ENCODE measurements at regions not wholly inside any gene's neighbourhood (a gene's known extent, or its start where the extent isn't known, plus 50 kb on each side); places are given as distances from the start of the nearest gene placed in this dataset.
A peak's percentile ranks its signal among the peaks of the same experiment; 100 is the strongest.
"Not testable (repeated sequence)": the region's sequence is repeated elsewhere in the genome, so short reads cannot be mapped to it uniquely, and the experiment has no call there.

GRCh38 chrY:20891440-20892160 is 135.7 kb downstream of the RPS4Y2 start:
- no peak for DNase-seq

- DNase-seq: peak; percentile 11
Measured at GRCh38 chrY:20925350-20926091, 169.6 kb downstream of the RPS4Y2 start.

DNA sequence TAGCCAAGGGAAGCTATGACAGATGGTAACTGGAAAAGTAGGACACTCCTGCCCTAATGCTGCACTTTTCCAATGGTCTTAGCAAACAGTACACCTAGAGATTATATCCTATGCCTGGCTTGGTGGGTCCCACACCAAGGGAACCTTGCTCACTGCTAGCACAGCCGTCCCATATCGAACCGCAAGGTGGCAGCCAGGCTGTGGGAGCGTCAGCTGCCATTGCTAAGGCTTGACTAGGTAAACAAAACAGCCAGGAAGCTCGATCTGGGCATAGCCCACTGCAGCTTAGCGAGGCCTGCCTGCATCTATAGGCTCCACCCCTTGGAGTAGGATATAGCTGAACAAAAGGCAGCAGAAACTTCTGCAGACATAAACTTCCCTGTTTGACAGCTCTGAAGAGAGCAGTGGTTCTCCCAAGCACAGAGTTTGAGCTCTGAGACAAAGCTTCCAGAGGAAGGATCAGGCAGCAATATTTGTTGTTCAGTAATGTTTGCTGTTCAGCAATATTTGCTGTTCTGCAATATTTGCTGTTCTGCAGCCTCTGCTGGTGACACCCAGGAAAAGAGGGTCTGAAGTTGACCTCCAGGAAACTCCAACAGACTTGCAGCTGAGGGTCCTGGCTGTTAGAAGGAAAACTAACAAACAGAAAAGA is 173.9 kb downstream of the RPS4Y2 start:
- no peak for DNase-seq

DNA sequence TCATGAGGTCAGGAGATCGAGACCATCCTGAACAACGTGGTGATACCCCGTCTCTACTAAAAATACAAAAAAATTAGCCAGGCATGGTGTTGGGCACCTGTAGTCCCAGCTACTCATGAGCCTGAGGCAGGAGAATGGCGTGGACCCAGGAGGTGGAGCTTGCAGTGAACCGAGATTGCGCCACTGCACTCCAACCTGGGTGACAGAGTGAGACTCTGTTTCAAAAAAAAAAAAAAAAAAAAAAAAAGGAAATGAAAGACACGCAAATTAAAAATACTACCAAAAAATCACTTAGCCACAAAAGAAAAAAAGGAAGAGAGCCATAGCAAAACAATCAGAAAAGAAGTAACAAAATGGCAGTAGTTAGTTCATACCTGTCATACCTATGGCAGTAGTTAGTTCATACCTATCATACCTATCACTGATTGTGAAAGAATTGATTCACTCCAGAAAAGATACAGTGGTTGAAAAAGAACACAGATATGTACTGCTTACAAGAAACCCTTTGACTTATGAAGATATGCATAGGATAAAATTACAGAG is 180.9 kb downstream of the RPS4Y2 start:
- not testable (repeated sequence) for DNase-seq

DNA sequence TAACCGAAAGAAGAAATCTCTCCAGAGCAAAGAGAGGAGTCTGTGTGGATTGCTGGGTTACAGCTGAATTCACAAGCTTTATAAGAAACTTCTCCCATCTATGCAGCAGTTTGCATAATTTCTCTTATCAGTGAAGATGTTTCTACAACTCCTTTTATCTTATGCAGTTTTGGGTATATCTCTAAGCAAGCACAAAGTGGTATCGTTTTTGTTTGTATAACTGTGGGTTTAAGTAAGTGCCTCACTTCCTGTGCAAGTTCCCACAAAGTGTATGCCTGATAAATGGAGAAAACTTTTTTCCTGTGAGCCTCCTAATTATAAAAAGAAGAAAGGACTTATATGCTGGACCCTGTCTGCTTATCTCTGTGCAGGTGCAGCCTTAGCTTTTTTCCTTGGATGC is 205.6 kb downstream of the RPS4Y2 start:
- DNase-seq: no peak

DNA sequence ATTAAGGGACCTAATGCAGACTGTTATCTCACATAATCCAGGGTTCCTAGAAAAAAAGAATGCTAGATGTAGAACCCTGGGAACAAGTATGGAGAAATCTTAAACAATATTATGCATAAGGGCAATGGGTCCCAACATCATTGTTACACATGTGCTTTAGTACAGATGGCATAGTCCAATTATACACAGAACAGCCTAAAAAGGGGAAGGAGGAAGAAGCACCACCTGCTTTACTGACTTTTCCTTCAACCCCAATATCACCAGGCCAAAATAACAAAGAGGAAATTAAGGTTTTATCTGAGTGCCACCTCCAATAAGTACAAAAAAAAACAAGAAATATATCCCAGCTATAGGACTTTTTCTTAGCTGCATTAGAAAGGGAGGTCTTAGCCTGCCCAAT is 211.9 kb downstream of the RPS4Y2 start:
- DNase-seq: no peak

DNA sequence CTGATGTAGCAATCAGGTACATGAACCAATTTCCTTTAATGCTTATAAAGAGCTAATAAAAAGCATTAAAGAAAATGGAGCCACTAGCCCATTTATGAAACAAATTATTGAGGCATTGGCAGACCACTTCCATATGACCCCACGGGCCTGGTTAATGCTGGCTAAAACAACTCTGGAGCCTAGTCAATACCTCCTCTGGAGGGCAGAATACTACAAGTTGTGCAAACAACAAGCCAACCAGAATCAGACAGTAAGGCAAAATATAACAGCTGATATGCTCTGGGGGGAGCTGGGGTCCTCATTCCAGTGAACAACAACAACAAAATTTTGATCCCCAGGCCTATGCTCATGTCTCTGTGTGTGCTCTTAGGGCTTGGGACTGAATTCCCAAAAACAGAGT is 212.3 kb downstream of the RPS4Y2 start:
- no peak for DNase-seq

DNA sequence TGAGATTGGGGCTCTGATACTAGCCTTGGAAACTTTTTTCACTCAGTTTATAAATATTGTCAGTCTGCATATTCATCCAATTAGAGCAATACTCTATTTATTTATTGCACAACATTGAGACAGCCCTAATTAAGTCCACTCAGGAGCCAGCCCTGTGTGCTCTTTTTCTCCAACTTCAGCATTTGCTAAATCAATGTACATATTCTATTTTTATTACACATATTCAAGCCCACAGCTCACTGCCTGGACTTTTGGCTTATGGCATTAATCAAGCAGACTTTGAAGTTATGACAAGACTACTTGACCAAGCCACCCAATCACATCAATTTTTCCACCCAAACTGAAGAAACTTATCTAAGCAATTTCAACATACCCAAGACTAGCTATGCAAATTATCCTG is 215.5 kb downstream of the RPS4Y2 start:
- no peak for DNase-seq

DNA sequence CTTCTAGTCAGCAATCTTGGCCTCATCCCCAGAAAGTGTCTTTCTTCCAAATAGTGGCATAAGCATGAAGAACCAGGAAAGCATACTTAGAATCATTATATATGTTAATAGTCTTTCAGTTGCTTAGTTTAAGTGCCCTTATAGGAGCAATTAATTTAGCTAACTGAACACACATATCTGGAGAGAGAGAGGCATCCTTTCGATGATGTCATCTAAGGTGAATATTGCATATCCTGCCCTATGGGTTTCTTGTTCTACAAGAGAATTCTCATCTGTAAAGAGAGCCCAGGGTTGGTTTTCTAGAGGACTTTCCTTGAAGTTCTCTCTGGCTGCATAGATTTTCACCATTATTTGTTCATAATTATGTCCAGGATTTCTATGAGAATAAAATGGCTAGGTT is 230.1 kb downstream of the RPS4Y2 start:
- DNase-seq: no peak

DNA sequence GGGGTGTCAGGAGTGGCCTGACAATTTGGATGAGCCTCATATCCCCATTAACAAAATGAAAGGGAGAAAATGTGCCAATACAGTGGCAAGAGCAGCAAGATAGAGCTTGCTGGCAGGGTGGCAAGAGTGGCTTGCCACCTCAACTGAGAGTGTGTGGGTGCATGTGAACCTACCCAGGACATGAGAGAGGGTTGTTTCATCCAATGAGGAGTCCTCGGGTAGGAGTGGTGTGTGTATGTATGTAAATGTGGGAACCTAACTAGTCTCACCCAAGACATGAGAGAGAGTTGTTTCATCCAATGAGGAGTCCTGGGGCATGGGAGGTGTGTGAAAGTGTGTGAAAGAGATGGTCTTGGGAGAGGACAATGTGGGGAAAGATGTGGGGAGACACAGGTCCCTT is 234.2 kb downstream of the RPS4Y2 start:
- DNase-seq: peak; percentile 11

GRCh38 chrY:20990869-20991548 is 235.1 kb downstream of the RPS4Y2 start:
- no peak for DNase-seq

DNA sequence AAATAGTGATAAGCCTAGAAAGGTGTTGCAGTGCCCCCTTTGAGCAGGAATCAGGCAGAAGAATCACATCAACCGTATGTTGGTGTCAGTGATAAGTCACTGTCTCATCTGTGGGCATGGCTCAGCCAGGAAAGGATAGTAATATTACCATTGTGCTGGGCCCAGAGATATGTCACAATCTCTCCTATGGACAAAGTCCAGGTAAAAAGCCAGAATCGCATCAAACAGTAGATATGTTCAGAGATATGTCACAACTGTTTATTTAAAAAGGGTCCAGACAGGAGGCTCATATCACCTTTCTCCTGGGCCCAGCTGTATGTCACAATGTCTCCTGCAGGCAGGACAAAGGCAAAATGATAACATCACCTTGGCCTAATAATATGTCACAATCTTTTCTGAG is 241.4 kb downstream of the RPS4Y2 start:
- no peak for DNase-seq

DNA sequence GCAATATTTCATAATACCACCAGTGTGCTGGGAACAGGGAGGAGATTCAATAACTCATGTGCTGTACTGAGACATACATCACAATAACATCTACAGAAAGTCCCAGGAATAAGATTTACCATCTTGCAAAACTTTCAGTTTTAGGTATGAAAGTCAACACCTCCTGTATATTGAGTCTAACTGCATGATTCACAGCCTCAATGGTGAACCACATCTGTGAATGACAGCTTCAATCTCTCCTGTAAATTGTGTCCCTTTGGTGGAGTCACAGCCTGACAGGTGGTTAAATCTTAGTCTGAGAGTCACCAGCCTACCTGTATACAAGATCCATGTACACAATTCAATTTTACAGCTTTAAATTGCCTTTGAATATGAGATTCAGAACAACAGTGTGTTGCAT is 242.1 kb downstream of the RPS4Y2 start:
- no peak for DNase-seq

GRCh38 chrY:20998483-20998882 is 242.6 kb downstream of the RPS4Y2 start:
- no peak for DNase-seq

DNA sequence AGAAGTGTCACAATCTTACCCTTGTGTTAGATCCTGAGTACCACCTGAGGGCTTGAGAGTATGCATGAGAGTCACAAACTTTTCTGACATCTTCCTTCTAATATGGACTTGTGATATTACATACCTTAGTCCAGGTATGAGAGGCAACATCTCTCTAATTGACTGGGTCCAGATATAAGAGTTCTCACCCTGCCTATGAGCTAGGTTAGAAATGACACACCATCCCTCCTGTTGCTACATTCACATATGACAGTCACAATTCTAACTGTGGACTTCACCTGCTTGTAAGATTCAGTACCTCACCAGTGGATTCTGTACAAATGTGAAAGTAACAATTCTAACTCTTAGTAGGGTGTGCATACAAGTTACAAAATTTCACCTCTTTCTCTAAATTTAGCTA is 245.2 kb downstream of the RPS4Y2 start:
- no peak for DNase-seq

DNA sequence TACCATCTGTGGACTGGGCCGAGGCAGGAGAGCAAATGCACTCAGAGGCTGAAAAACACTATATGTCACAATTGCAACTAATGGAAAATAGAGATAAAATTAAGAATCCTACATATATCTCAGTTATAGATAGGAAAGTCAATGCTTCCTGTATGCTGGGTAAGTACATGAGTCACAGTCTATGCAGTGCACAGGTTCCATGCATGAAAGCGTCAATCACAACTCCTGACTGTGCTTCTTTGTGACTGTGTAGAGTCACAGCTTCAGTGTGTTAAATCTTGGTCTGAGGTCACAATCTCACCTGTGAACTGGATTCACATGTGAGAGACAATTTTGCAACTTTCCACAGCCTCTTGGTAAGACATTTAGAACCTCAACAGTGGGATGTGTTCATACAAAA is 247.2 kb downstream of the RPS4Y2 start:
- no peak for DNase-seq

DNA sequence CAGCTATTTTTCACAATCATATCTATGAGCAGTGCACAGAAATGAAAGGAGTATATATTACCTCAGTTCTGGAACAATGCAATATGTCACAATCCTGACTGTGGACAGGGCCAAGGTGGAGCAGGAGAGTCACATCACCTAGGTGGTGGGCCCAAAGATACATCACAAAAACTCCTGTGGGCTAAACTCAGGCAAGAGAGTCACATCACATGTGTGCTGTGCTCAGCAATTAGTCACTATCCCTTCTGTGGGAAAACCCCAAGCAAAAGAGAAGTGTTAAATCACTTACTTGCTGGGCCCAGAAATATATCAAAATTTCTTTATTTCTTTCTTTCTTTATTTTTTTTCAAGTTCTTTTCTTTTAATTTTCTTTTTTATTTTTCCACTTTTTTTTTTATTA is 249.6 kb downstream of the RPS4Y2 start:
- DNase-seq: peak; percentile 11

DNA sequence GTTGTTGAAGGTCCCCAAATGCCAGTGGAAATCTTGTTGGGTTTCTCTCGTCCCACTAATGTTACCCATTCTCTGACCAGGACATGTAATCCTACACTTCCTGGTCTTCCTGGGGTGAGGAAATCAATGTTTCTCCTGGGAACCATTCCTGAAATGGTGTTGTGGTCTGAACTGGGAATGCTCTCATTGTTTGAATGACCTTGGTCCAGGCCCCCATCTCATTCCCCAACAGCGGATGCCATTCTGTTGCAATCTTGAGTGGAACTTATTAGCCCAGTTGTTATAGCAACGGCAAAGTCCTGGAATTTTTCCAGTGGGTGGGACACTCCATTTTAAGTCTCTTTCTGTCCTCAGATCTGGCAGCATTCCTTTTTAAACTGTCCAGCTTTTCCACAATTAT is 265.9 kb downstream of the RPS4Y2 start:
- no peak for DNase-seq

- peak; percentile 14 for DNase-seq
Measured at GRCh38 chrY:21022326-21023044, 266.6 kb downstream of the RPS4Y2 start.

DNA sequence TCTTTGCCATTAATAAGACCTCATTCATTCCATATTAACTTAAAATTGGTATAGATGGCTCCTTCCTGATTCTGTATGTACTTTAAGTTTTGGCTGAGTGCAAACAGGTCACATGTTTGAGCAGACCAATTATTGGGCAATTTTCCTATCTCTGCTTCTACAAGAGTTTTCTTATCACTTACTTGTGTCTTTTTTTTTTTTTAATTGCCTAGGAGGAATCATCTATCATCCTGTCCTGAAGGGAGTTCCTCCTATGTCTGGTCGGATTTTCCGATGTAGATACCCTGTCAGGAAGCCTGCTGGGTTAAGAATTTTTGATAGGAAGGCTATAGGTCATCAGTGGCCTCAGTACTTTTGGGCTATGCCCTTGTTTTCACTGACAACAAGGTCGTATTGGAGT is 268.0 kb downstream of the RPS4Y2 start:
- no peak for DNase-seq

- DNase-seq: no peak
Measured at GRCh38 chrY:21028506-21028905, 272.6 kb downstream of the RPS4Y2 start.

- DNase-seq: no peak
Measured at GRCh38 chrY:21033363-21033762, 277.5 kb downstream of the RPS4Y2 start.
